HFF-Myc (cell line): ENCODE measurements at regions not wholly inside any gene's neighbourhood (a gene's known extent, or its start where the extent isn't known, plus 50 kb on each side); places are given as distances from the start of the nearest gene placed in this dataset.

Experiments used
- DNase-seq: peaks from one replicate; pipeline ENCODE4 v3.0.0-alpha.2; 2011; ENCODE audit warnings: low read depth; ENCODE audit errors: extremely low read depth
- H3K4me3 ChIP-seq: replicated peaks from 2 replicates; pipeline ENCODE4 v1.5.1; 2011; ENCODE audit warnings: low read depth, mild to moderate bottlenecking, control low read depth, low read length
- CTCF ChIP-seq: IDR thresholded peaks from 2 replicates; pipeline ENCODE4 v1.5.1; 2012; ENCODE audit warnings: mild to moderate bottlenecking, low read depth, low read length, control low read depth; ENCODE audit errors: missing control alignments

DNA sequence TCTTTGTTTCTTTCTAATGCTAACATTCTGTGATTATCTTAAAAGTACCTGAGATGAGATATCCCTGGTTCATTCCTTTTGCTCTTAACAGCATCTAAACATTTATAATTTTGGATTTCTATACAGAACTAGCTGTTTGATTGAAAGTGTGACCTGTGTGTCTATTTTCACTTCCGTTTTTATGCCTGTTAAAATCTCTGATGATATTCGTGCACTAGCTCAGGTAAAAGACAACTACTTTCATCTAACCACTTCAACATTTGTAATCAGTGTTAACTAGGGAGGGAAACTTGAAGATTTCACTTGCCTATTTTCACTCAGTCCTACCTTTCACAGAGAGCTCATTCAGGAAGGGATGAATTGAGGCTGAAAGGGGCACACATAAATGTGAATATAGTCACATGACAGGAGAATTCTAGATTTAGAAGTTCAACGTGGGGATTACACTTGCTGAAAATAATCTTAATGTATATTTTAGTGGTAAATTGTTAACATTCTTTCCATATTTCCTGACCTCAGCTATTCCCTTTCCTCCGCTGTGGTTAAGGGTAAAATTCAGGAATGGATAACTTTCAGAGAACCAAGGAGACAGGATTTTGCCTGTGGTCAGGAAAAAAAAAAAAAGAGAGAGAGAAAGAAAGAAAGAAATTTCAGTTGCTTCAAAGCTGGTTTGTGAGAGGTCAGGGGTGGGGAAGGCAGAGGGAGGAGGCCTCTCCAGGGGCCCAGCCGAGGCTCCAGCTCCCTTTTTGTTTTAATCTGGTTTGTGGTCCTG lies 159.8 kb upstream of the TSC22D2 start:
- peak; percentile 82 for DNase-seq
- no peak for TF ChIP-seq CTCF
- no peak overlapping the region for H3K4me3 ChIP-seq

- H3K4me3 ChIP-seq: no peak overlapping the region
- no peak for DNase-seq
- no peak for TF ChIP-seq CTCF
Observed at GRCh38 chr3:150247441-150247840, 160.7 kb upstream of the TSC22D2 start.

DNA sequence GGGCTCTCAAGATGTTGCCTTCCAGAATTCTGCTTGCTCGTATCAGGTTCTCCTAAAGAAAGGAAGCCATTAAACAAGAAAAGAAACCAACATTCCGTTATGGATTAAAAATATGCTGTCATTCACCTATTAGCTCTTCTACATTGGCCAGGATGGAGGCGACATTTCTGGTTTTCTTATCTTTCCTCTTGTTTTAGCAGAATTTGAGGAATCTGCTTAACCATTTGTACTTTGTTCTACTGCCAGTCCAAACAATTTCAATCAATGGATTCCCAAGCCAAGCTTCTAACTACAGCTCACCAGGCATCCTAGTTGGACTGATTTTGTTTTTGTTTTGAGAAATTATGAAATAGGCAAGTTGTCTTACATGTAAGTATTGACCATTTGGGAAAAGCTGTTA lies 164.6 kb upstream of the TSC22D2 start:
- DNase-seq: no peak
- TF ChIP-seq CTCF: no peak
- H3K4me3 ChIP-seq: no peak overlapping the region

DNA sequence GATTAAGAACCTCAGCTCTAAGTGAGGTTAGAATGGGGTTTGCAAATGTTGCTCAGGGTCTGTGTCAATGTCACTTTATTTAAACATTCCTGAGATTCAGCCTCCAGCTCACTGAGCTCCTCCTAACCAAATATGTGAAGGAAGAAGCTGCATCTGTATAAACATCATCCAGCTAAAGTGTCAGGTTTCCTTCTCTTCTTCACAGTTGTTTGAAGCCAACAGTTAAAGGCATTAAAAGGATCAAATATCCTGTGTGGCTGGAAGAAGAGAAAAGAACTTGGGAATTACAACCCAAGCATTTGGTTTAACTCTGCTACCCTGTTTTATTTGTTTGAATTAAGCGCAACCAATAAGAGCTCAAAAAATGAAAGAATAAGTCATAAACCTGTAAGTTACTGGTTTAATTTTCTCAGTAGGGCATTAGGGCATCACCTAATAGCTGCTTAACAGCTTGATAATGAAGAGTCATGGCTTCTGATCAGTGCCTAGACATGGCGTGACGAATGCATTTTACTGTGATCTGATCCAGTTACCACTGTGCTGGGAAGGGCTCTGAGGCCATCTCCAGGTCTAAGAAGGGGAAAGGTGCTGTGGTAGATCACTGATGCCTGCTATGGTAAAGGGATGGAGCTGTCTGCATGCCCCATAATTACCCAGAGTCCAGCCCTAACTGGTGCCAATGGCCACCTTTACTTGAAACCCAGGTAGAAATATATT lies 165.7 kb upstream of the TSC22D2 start:
- no peak overlapping the region for H3K4me3 ChIP-seq
- peak; percentile 65 for DNase-seq
- TF ChIP-seq CTCF: no peak

- no peak for DNase-seq
- no peak for TF ChIP-seq CTCF
Observed at GRCh38 chr3:150240891-150241290, 167.2 kb upstream of the TSC22D2 start.

GRCh38 chr3:150239766-150240165 lies 168.3 kb upstream of the TSC22D2 start:
- DNase-seq: no peak
- no peak for TF ChIP-seq CTCF
- H3K4me3 ChIP-seq: no peak overlapping the region

More at GRCh38 chr3:150240891-150241290, 167.2 kb upstream of the TSC22D2 start:
- H3K4me3 ChIP-seq: no peak overlapping the region
